AG04449 (cell line): ENCODE measurements at regions not wholly inside any gene's neighbourhood (a gene's known extent, or its start where the extent isn't known, plus 50 kb on each side); places are given as distances from the start of the nearest gene placed in this dataset.

Source experiments
- CTCF ChIA-PET: fragments of 350-600 bp; formaldehyde crosslinking; extraction: SDS; loops from one replicate; lab custom pipeline; 2021; ENCODE audit warnings: antibody characterized with exemption; lab: Yijun Ruan, JAX
- POLR2A ChIA-PET: fragments of 400-600, 350-600 bp; formaldehyde crosslinking; extraction: SDS; loops from one replicate; lab custom pipeline; 2020; ENCODE audit warnings: antibody characterized with exemption, inconsistent platforms; lab: Yijun Ruan, JAX
- DNase-seq: peaks from one replicate; pipeline ENCODE4 v3.0.0-alpha.2; 2010; ENCODE audit warnings: low read depth, low spot score
- H3K4me3 ChIP-seq: 2 replicates; pipeline ENCODE4 v1.5.1; 2011; ENCODE audit warnings: low read depth, mild to moderate bottlenecking, control low read depth, low read length
- TF ChIP-seq, protein P1 (sequence below): IDR thresholded peaks from one replicate; pipeline ENCODE4 v1.5.1; 2011; ENCODE audit warnings: mild to moderate bottlenecking, moderate library complexity, low read length, control low read depth, inconsistent platforms; ENCODE audit not compliant: insufficient read depth; ENCODE audit errors: missing control alignments

- DNase-seq = no peak
- H3K4me3 ChIP-seq = no peak overlapping the region
- CTCF ChIA-PET = no interaction called here
- TF ChIP-seq, protein P1, sequence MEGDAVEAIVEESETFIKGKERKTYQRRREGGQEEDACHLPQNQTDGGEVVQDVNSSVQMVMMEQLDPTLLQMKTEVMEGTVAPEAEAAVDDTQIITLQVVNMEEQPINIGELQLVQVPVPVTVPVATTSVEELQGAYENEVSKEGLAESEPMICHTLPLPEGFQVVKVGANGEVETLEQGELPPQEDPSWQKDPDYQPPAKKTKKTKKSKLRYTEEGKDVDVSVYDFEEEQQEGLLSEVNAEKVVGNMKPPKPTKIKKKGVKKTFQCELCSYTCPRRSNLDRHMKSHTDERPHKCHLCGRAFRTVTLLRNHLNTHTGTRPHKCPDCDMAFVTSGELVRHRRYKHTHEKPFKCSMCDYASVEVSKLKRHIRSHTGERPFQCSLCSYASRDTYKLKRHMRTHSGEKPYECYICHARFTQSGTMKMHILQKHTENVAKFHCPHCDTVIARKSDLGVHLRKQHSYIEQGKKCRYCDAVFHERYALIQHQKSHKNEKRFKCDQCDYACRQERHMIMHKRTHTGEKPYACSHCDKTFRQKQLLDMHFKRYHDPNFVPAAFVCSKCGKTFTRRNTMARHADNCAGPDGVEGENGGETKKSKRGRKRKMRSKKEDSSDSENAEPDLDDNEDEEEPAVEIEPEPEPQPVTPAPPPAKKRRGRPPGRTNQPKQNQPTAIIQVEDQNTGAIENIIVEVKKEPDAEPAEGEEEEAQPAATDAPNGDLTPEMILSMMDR = no peak
- POLR2A ChIA-PET = interaction anchor here (0.6 kb wide), 1 partner anchor 870 kb away, joined by 4 read pairs; no protein-coding TSS in a partner anchor
Measured at GRCh38 chr14:85279407-85279806, 250.5 kb upstream of the FLRT2 start.

DNA sequence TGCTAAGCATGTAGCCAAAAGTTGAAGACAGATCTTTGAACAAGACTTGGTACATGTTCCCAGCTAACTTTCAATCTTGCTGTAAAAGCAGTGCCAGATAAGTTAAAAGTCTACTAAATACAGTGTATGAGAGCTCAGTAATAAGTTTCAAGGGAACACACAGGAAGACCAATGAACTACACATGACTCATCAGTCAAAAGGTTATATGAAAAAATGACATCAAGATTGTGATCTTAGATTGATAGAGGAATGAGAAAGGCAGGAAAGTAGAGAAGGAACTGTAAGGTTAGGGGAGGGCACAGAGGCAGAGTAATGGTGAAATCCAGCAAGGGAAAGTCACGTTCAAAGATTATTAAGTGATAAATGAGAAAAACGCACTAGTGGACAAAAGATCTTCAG lies 249.9 kb upstream of the FLRT2 start:
- TF ChIP-seq, protein P1 = no peak
- POLR2A ChIA-PET = interaction anchor here (0.6 kb wide), 2 partner anchors 161 to 871 kb away, joined by 3 to 4 read pairs; no protein-coding TSS in a partner anchor
- no peak for DNase-seq
- CTCF ChIA-PET = no interaction called here
- no peak overlapping the region for H3K4me3 ChIP-seq

- DNase-seq = no peak
- CTCF ChIA-PET = no interaction called here
- POLR2A ChIA-PET = no interaction called here
- TF ChIP-seq, protein P1 = no peak
- no peak overlapping the region for H3K4me3 ChIP-seq
Measured at GRCh38 chr14:85281921-85282320, 248.0 kb upstream of the FLRT2 start.

- no peak for DNase-seq
- CTCF ChIA-PET = no interaction called here
- H3K4me3 ChIP-seq = no peak overlapping the region
- TF ChIP-seq, protein P1 = no peak
- POLR2A ChIA-PET = no interaction called here
Measured at GRCh38 chr14:85288041-85288440, 241.9 kb upstream of the FLRT2 start.

GRCh38 chr14:85291731-85292130 lies 238.2 kb upstream of the FLRT2 start:
- DNase-seq = no peak
- POLR2A ChIA-PET = no interaction called here
- H3K4me3 ChIP-seq = no peak overlapping the region
- CTCF ChIA-PET = no interaction called here
- TF ChIP-seq, protein P1 = no peak

- POLR2A ChIA-PET = no interaction called here
- CTCF ChIA-PET = no interaction called here
- DNase-seq = no peak
- H3K4me3 ChIP-seq = no peak overlapping the region
- TF ChIP-seq, protein P1 = no peak
Measured at GRCh38 chr14:85293612-85294234, 236.2 kb upstream of the FLRT2 start.
